Lung (tissue), 11 donors: ENCODE measurements at regions not wholly inside any gene's neighbourhood (a gene's known extent, or its start where the extent isn't known, plus 50 kb on each side); places are given as distances from the start of the nearest gene placed in this dataset.
A peak's percentile ranks its signal among the peaks of the same experiment; 100 is the strongest.

Source experiments
- ATAC-seq: fragments of 200-7000 bp; cut with Tn5 transposase; one replicate; pipeline ENCODE4 v1.9.1; 2020; ENCODE audit warnings: moderate number of reproducible peaks; ENCODE audit not compliant: insufficient read depth, low FRiP score
- DNase-seq, 3 donors: peaks; one replicate each; pipeline ENCODE4 v3.0.0-alpha.2; 2013 to 2017
- H3K27ac ChIP-seq, 2 donors: one replicate each; pipeline ENCODE4 v1.5.1; 2013; ENCODE audit warnings: mild to moderate bottlenecking in 2 of 2, moderate library complexity in 2 of 2, control low read depth in 1 of 2, inconsistent platforms in 1 of 2, low read depth in 1 of 2, low read length in 1 of 2
- H3K27me3 ChIP-seq, 3 donors: one replicate each; pipeline ENCODE4 v1.5.1; 2013; ENCODE audit warnings: low read length in 2 of 3; ENCODE audit not compliant: control insufficient read depth in 3 of 3, insufficient read depth in 3 of 3
- H3K36me3 ChIP-seq, 4 donors: one replicate each; pipeline ENCODE4 v1.5.1; 2013; ENCODE audit warnings: low read length in 4 of 4, mild to moderate bottlenecking in 1 of 4, moderate library complexity in 1 of 4; ENCODE audit not compliant: control insufficient read depth in 4 of 4, insufficient read depth in 4 of 4
- H3K4me1 ChIP-seq, 5 donors: one replicate each; pipeline ENCODE4 v1.5.1; 2013; ENCODE audit warnings: low read length in 5 of 5, mild to moderate bottlenecking in 2 of 5, moderate library complexity in 1 of 5; ENCODE audit not compliant: control insufficient read depth in 5 of 5, insufficient read depth in 5 of 5
- H3K4me3 ChIP-seq: one replicate; pipeline ENCODE4 v1.5.1; 2013; ENCODE audit warnings: mild to moderate bottlenecking, control low read depth, moderate library complexity
- H3K9ac ChIP-seq, 2 donors: one replicate each; pipeline ENCODE4 v1.5.1; 2013; ENCODE audit warnings: low read length in 2 of 2, control low read depth in 1 of 2; ENCODE audit not compliant: insufficient read depth in 1 of 2
- H3K9me3 ChIP-seq, 4 donors: one replicate each; pipeline ENCODE4 v1.5.1; 2013; ENCODE audit warnings: low read length in 3 of 4, mild to moderate bottlenecking in 1 of 4, moderate library complexity in 1 of 4; ENCODE audit not compliant: control insufficient read depth in 4 of 4, insufficient read depth in 3 of 4
- WGBS, 2 donors: extraction: QIAGEN DNeasy Blood & Tissue Kit; methylation state at CpG; one replicate each; pipeline ENCODE4 v1.1.7; 2013; 5-methylcytosine and 5-hydroxymethylcytosine counted together
- TF ChIP-seq, protein P1 (sequence below): IDR thresholded peaks from 2 replicates; pipeline ENCODE4 v1.5.1; 2012; ENCODE audit warnings: mild to moderate bottlenecking; ENCODE audit errors: control extremely low read depth, extremely low read depth
- donor health status: control.
- donor health status: control.
- donor health status: Bipolar disorder and iron deficiency.
- donor health status: healthy.
- donor health status: DM: yes; HTN: yes; CAD: no.

DNA sequence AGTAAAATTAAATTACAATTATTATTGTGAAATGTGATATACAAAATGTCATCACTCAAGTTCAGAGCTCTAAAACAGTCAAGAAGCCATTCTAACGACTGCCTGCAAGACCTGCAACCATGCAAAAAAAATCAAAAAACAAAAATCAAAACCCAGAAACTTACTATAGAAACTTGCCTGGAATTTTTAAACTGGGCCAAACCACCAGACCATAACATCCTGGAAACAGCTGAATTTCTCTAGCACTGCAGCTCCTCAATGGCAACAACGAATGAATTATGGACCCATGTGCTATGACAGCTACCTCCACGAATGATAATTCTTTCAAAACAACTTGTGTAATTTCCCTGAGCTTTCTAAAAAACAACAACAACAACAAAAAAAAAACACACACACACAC is 130.0 kb upstream of the KCNMB2 start:
- no peaks in the 10 kb centered on the region for H3K27me3 ChIP-seq
- H3K4me3 ChIP-seq: no peak overlapping the region
- no peaks in the 10 kb centered on the region for H3K36me3 ChIP-seq
- 51 to 62% methylated on average over 3 of the region's 3 CpGs for WGBS, 2 donors
- H3K9ac ChIP-seq: no peak overlapping the region
- peak in 2 of 3 donors; percentile 36 to 44 for DNase-seq
- TF ChIP-seq, protein P1, sequence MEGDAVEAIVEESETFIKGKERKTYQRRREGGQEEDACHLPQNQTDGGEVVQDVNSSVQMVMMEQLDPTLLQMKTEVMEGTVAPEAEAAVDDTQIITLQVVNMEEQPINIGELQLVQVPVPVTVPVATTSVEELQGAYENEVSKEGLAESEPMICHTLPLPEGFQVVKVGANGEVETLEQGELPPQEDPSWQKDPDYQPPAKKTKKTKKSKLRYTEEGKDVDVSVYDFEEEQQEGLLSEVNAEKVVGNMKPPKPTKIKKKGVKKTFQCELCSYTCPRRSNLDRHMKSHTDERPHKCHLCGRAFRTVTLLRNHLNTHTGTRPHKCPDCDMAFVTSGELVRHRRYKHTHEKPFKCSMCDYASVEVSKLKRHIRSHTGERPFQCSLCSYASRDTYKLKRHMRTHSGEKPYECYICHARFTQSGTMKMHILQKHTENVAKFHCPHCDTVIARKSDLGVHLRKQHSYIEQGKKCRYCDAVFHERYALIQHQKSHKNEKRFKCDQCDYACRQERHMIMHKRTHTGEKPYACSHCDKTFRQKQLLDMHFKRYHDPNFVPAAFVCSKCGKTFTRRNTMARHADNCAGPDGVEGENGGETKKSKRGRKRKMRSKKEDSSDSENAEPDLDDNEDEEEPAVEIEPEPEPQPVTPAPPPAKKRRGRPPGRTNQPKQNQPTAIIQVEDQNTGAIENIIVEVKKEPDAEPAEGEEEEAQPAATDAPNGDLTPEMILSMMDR: no peak
- ATAC-seq: no peak
- no peak overlapping the region for H3K27ac ChIP-seq
- no peaks in the 10 kb centered on the region for H3K9me3 ChIP-seq
- H3K4me1 ChIP-seq: peaks cover 0 to 28% (median 0%) of the 10 kb centered on the region in 5 donors

DNA sequence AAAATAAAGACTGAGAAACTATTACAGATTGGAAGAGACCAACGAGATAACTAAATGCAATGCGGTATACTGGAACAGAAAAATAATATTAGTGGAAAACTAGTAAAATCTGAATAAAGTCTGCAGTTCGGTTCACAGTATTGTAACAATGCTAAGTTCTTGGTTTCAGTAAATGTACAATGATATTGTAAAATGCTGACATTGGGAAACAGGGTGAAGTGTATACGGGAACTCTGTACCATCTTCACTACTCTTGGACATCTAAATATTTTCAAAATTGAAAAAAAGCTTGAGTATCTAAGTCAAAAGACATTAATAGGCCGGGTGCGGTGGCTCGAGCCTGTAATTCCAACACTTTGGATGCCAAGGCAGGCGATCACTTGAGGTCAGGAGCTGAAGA is 120.9 kb upstream of the KCNMB2 start:
- H3K4me3 ChIP-seq: no peak overlapping the region
- DNase-seq (no peak), ATAC-seq (no peak)
- no peaks in the 10 kb centered on the region for H3K36me3 ChIP-seq
- no peaks in the 10 kb centered on the region for H3K27me3 ChIP-seq
- 87 to 89% methylated on average over 8 of the region's 8 CpGs for WGBS, 2 donors
- H3K9ac ChIP-seq: no peak overlapping the region
- no peak overlapping the region for H3K27ac ChIP-seq
- TF ChIP-seq, protein P1: no peak
- H3K4me1 ChIP-seq: no peaks in the 10 kb centered on the region
- no peaks in the 10 kb centered on the region for H3K9me3 ChIP-seq

DNA sequence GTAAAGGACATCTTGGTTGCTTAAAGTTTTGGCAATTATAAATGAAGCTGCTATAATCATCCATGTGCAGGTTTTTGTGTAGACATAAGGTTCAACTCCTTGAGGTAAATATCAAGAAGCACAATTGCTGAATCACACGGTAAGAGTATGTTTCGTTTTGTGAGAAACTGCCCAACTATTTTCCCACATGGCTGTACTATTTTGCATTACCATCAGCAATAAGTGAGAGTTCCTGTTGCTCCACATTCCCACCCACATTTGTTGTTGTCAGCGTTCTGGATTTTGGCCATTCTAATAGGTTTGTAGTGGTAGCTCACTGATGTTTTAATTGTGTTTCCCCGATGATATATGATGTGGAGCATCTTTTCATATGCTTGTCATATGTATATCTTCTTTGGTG is 118.5 kb upstream of the KCNMB2 start:
- Histone ChIP-seq H3K4me3 (no peak overlapping the region), H3K9ac (no peak overlapping the region), H3K36me3 (no peaks in the 10 kb centered on the region), H3K27ac (no peak overlapping the region), H3K4me1 (no peaks in the 10 kb centered on the region), H3K9me3 (no peaks in the 10 kb centered on the region), H3K27me3 (no peaks in the 10 kb centered on the region)
- TF ChIP-seq, protein P1: no peak
- 91 to 93% methylated on average over 4 of the region's 4 CpGs for WGBS, 2 donors
- ATAC-seq: no peak
- DNase-seq: no peak

DNA sequence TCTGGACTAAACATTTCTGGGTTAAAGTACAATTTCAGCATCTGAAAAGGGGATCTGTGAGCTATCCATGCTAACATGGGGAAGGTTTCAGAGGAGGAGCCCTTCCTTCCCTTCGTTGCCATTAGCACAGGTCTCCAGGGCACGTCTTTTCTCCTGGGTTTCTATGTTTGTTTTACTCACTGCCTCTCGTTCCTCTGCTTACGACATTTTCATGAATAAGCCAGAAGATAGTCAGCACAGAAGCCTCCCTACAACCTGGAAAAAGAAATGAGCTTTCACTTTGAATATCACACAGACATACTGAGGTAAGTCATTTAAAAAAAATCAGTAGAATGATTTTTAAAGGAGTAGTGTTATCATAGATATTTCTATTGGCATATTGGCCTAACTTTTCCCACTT is 117.2 kb upstream of the KCNMB2 start:
- H3K4me1 ChIP-seq: no peaks in the 10 kb centered on the region
- H3K9ac ChIP-seq: no peak overlapping the region
- H3K9me3 ChIP-seq: no peaks in the 10 kb centered on the region
- no peak overlapping the region for H3K4me3 ChIP-seq
- H3K27me3 ChIP-seq: no peaks in the 10 kb centered on the region
- H3K27ac ChIP-seq: no peak overlapping the region
- TF ChIP-seq, protein P1: no peak
- WGBS, 2 donors: 60 to 63% methylated on average over 4 of the region's 4 CpGs
- ATAC-seq: no peak
- DNase-seq: no peak
- no peaks in the 10 kb centered on the region for H3K36me3 ChIP-seq
